CD14-positive monocyte (primary cell): ENCODE measurements at regions not wholly inside any gene's neighbourhood (a gene's known extent, or its start where the extent isn't known, plus 50 kb on each side); places are given as distances from the start of the nearest gene placed in this dataset.

Source experiments
- DNase-seq, 3 donors: peaks; one replicate each; pipeline ENCODE4 v3.0.0-alpha.2; 2011 to 2022
- H2AFZ ChIP-seq: 2 replicates; pipeline ENCODE4 v1.6.0; 2012; ENCODE audit warnings: mild to moderate bottlenecking, low read depth, low read length, inconsistent platforms; ENCODE audit not compliant: insufficient read depth, poor library complexity, severe bottlenecking
- H3K27ac ChIP-seq, 2 donors: 1 replicate in 1 of 2; 2 replicates in 1 of 2; pipeline ENCODE4 v1.5.1; 2012 to 2013; ENCODE audit warnings: low read length in 2 of 2, control low read depth in 1 of 2, inconsistent platforms in 1 of 2, low read depth in 1 of 2, mild to moderate bottlenecking in 1 of 2
- H3K27me3 ChIP-seq, 2 donors: one replicate each; pipeline versions ENCODE4 v1.6.0 to v1.6.1; 2011 to 2013; ENCODE audit warnings: low read length in 2 of 2; ENCODE audit not compliant: control insufficient read depth in 2 of 2, insufficient read depth in 2 of 2
- H3K36me3 ChIP-seq, 2 donors: replicated peaks in 1 of 2; 1 replicate in 1 of 2; 2 replicates in 1 of 2; pipeline versions ENCODE4 v1.5.1 to v1.6.1; 2012 to 2013; ENCODE audit warnings: low read length in 2 of 2, control low read depth in 1 of 2, inconsistent platforms in 1 of 2, mild to moderate bottlenecking in 1 of 2; ENCODE audit not compliant: insufficient read depth in 2 of 2, control insufficient read depth in 1 of 2
- H3K4me1 ChIP-seq, 2 donors: 1 replicate in 1 of 2; 2 replicates in 1 of 2; pipeline versions ENCODE4 v1.5.1 to v1.6.1; 2012 to 2013; ENCODE audit warnings: low read length in 2 of 2, control low read depth in 1 of 2, inconsistent platforms in 1 of 2, mild to moderate bottlenecking in 1 of 2, moderate library complexity in 1 of 2; ENCODE audit not compliant: insufficient read depth in 2 of 2, control insufficient read depth in 1 of 2
- H3K4me2 ChIP-seq: replicated peaks from 2 replicates; pipeline ENCODE3; 2012; ENCODE audit warnings: low read length, moderate library complexity, mild to moderate bottlenecking; ENCODE audit not compliant: poor library complexity, severe bottlenecking; ENCODE audit errors: extremely low read depth
- H3K4me3 ChIP-seq, 3 experiments: fragments of 200-600 bp in 1 of 3; sonication (generic) in 1 of 3; replicated peaks in 1 of 3; 1 replicate in 2 of 3; 2 replicates in 1 of 3; pipeline ENCODE4 v1.5.1; 2011 to 2013; ENCODE audit warnings: low read length in 3 of 3, mild to moderate bottlenecking in 3 of 3, control low read depth in 2 of 3, low read depth in 2 of 3, inconsistent platforms in 1 of 3, moderate library complexity in 1 of 3
- H3K79me2 ChIP-seq: 2 replicates; pipeline ENCODE4 v1.6.0; 2012; ENCODE audit warnings: mild to moderate bottlenecking, control low read depth, inconsistent platforms, low read length, moderate library complexity; ENCODE audit not compliant: insufficient read depth
- H3K9ac ChIP-seq: 2 replicates; pipeline ENCODE4 v1.6.0; 2017; ENCODE audit warnings: low read length, mild to moderate bottlenecking; ENCODE audit not compliant: insufficient read depth, poor library complexity, severe bottlenecking
- H3K9me3 ChIP-seq, 2 donors: replicated peaks in 1 of 2; 1 replicate in 1 of 2; 2 replicates in 1 of 2; pipeline versions ENCODE4 v1.5.1 to v1.6.1; 2012 to 2013; ENCODE audit warnings: low read length in 2 of 2, control low read depth in 1 of 2; ENCODE audit not compliant: control insufficient read depth in 1 of 2, insufficient read depth in 1 of 2
- H4K20me1 ChIP-seq: 2 replicates; pipeline ENCODE4 v1.6.0; 2012; ENCODE audit warnings: mild to moderate bottlenecking, low read length, control low read depth, moderate library complexity; ENCODE audit not compliant: insufficient read depth
- H3K27ac Mint-ChIP-seq, 7 donors: one replicate each; pipeline ENCODE4 v1.8.0; 2020; ENCODE audit warnings: mild to moderate bottlenecking in 7 of 7, mixed read lengths in 7 of 7, moderate library complexity in 6 of 7, inconsistent platforms in 2 of 7
- H3K27me3 Mint-ChIP-seq, 3 donors: one replicate each; pipeline ENCODE4 v1.8.0; 2021 to 2022; ENCODE audit warnings: low read depth in 3 of 3, mild to moderate bottlenecking in 3 of 3, mixed read lengths in 3 of 3, moderate library complexity in 3 of 3, inconsistent platforms in 1 of 3
- H3K36me3 Mint-ChIP-seq, 2 donors: one replicate each; pipeline ENCODE4 v1.8.0; 2020; ENCODE audit warnings: mixed read lengths in 2 of 2, inconsistent platforms in 1 of 2, mild to moderate bottlenecking in 1 of 2
- H3K4me1 Mint-ChIP-seq: one replicate; pipeline ENCODE4 v1.8.0; 2020; ENCODE audit warnings: mild to moderate bottlenecking, mixed read lengths
- H3K4me3 Mint-ChIP-seq, 2 donors: one replicate each; pipeline ENCODE4 v1.8.0; 2020; ENCODE audit warnings: mild to moderate bottlenecking in 2 of 2, mixed read lengths in 2 of 2, moderate library complexity in 1 of 2
- H3K9me3 Mint-ChIP-seq, 7 donors: one replicate each; pipeline ENCODE4 v1.8.0; 2020 to 2022; ENCODE audit warnings: mixed read lengths in 7 of 7, mild to moderate bottlenecking in 6 of 7, moderate library complexity in 6 of 7, inconsistent platforms in 2 of 7
- CTCF ChIP-seq: fragments of 200-600 bp; IDR thresholded peaks from one replicate; pipeline ENCODE4 v1.8.0; 2022; ENCODE audit warnings: antibody characterized with exemption, mild to moderate bottlenecking
- WGBS: methylation state at CpG from one replicate; pipeline ENCODE4 v1.1.5; 2013; ENCODE audit warnings: missing lambda C conversion rate; ENCODE audit not compliant: insufficient coverage; 5-methylcytosine and 5-hydroxymethylcytosine counted together
- intact Hi-C, 2 donors: fragments of 100-400 bp; cut with micrococcal nuclease; formaldehyde crosslinking; loops; one replicate each; pipeline versions ENCODE4 v1.15.0 to v1.15.1; 2023

- Mint-ChIP-seq H3K4me1 (no peaks in the 10 kb centered on the region), H3K36me3 (no peaks in the 10 kb centered on the region), H3K27ac (no peak overlapping the region), H3K9me3 (peaks cover 0 to 2% (median 0%) of the 10 kb centered on the region in 7 donors), H3K27me3 (no peaks in the 10 kb centered on the region), H3K4me3 (no peak overlapping the region)
- H3K9me3 ChIP-seq: no peaks in the 10 kb centered on the region
- H3K4me1 ChIP-seq: no peaks in the 10 kb centered on the region
- H3K36me3 ChIP-seq: no peaks in the 10 kb centered on the region
- H3K9ac ChIP-seq: no peak overlapping the region
- H2AFZ ChIP-seq: no peak overlapping the region
- intact Hi-C loops: no loop called here
- no peak overlapping the region for H3K4me3 ChIP-seq
- H4K20me1 ChIP-seq: no peaks in the 10 kb centered on the region
- H3K79me2 ChIP-seq: no peaks in the 10 kb centered on the region
- TF ChIP-seq CTCF: no peak
- no peak for DNase-seq
- WGBS: no CpG with 5 or more reads among the region's 4 CpGs
- no peak overlapping the region for H3K27ac ChIP-seq
- no peaks in the 10 kb centered on the region for H3K27me3 ChIP-seq
- H3K4me2 ChIP-seq: no peak overlapping the region
Observed at GRCh38 chr13:68291595-68291994, 1061.5 kb upstream of the PCDH9 start.

- H3K4me1 ChIP-seq: no peaks in the 10 kb centered on the region
- no peak overlapping the region for H2AFZ ChIP-seq
- Mint-ChIP-seq H3K27me3 (no peaks in the 10 kb centered on the region), H3K4me1 (no peaks in the 10 kb centered on the region), H3K4me3 (no peak overlapping the region), H3K36me3 (no peaks in the 10 kb centered on the region), H3K9me3 (peaks cover 6 to 16% (median 9%) of the 10 kb centered on the region in 7 donors), H3K27ac (no peak overlapping the region)
- no peaks in the 10 kb centered on the region for H3K79me2 ChIP-seq
- peaks cover 15 to 18% of the 10 kb centered on the region in 2 donors for H3K9me3 ChIP-seq
- no peaks in the 10 kb centered on the region for H4K20me1 ChIP-seq
- DNase-seq: no peak
- no peak overlapping the region for H3K9ac ChIP-seq
- intact Hi-C loops: no loop called here
- H3K27me3 ChIP-seq: no peaks in the 10 kb centered on the region
- no peak overlapping the region for H3K4me2 ChIP-seq
- no peaks in the 10 kb centered on the region for H3K36me3 ChIP-seq
- no peak for TF ChIP-seq CTCF
- H3K27ac ChIP-seq: no peak overlapping the region
- WGBS: no CpG with 5 or more reads among the region's 1 CpG
- no peak overlapping the region for H3K4me3 ChIP-seq
Observed at GRCh38 chr13:68275758-68276157, 1045.6 kb upstream of the PCDH9 start.
